Cardiac muscle cell (in vitro differentiated cells and primary cell): ENCODE measurements at regions not wholly inside any gene's neighbourhood (a gene's known extent, or its start where the extent isn't known, plus 50 kb on each side); places are given as distances from the start of the nearest gene placed in this dataset.
"Not testable (repeated sequence)": the region's sequence is repeated elsewhere in the genome, so short reads cannot be mapped to it uniquely, and the experiment has no call there.

Source experiments
- DNase-seq, 2 donors: peaks; one replicate each; pipeline versions ENCODE4 v3.0.0 to v3.0.0-alpha.2; 2010 to 2017; ENCODE audit warnings: low read depth in 1 of 2, low spot score in 1 of 2
- H3K27ac ChIP-seq: fragments of 200-600 bp; sonication (generic); 2 replicates; pipeline ENCODE4 v1.5.1; 2016
- H3K27me3 ChIP-seq: fragments of 200-600 bp; sonication (generic); 2 replicates; pipeline ENCODE4 v1.6.0; 2016; ENCODE audit warnings: control low read depth
- H3K36me3 ChIP-seq: fragments of 200-600 bp; sonication (generic); 2 replicates; pipeline ENCODE4 v1.5.1; 2016; ENCODE audit warnings: control low read depth
- H3K4me1 ChIP-seq: fragments of 200-600 bp; sonication (generic); 2 replicates; pipeline ENCODE4 v1.8.1; 2017; ENCODE audit warnings: low read depth, mild to moderate bottlenecking, mixed run types
- H3K4me3 ChIP-seq: fragments of 200-600 bp; sonication (generic); 2 replicates; pipeline ENCODE4 v1.5.1; 2016; ENCODE audit warnings: mild to moderate bottlenecking
- H3K9me3 ChIP-seq: fragments of 200-600 bp; sonication (generic); 2 replicates; pipeline ENCODE4 v1.5.1; 2017; ENCODE audit warnings: low read depth, mild to moderate bottlenecking, control low read depth
- TF ChIP-seq, protein P1 (sequence below): IDR thresholded peaks from 2 replicates; pipeline ENCODE4 v1.5.1; 2012; ENCODE audit warnings: low read depth, mild to moderate bottlenecking, low read length

DNA sequence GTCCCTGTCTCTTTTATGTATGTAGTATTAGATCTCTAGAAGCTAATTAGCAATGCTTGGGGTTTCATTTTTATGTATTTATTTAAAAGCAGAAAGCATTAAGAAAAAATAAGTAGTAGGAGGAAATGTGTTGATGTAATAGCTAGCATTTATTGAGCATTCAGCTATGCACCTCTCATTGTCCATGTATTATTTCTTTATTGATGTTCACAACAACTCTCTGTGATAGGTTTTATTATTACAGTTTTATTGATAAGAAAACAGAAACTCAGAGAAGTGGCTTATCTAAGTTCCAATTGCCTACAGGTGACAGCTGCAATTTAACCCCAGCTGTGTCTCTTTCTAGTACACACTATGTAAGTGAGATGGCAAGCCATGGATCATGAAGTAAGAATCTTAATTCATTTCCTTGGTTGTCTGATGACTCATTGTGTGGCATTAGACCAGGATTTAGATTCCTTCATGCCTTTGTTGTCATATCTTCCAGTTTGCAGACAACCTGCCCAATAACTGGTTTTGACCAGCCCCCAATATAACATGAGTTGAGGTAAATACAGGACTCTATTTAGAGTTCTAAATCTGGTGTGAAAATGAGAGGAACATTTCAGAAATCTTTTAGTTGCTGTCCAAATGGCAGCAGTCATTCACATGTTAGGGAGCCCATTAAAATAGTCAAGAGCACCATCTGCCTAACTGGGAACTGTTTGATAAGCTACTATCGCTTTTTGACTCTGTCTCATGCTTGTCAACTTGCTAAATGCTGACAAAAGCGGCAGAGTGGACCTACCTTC lies 170.8 kb upstream of the PHACTR1 start:
- DNase-seq = peak in 1 of 2 donors; percentile 85
- Histone ChIP-seq H3K9me3 (no peaks in the 10 kb centered on the region), H3K36me3 (no peaks in the 10 kb centered on the region), H3K4me3 (no peak overlapping the region), H3K4me1 (peaks cover 4% of the 10 kb centered on the region), H3K27ac (no peak overlapping the region), H3K27me3 (no peaks in the 10 kb centered on the region)
- TF ChIP-seq, protein P1, sequence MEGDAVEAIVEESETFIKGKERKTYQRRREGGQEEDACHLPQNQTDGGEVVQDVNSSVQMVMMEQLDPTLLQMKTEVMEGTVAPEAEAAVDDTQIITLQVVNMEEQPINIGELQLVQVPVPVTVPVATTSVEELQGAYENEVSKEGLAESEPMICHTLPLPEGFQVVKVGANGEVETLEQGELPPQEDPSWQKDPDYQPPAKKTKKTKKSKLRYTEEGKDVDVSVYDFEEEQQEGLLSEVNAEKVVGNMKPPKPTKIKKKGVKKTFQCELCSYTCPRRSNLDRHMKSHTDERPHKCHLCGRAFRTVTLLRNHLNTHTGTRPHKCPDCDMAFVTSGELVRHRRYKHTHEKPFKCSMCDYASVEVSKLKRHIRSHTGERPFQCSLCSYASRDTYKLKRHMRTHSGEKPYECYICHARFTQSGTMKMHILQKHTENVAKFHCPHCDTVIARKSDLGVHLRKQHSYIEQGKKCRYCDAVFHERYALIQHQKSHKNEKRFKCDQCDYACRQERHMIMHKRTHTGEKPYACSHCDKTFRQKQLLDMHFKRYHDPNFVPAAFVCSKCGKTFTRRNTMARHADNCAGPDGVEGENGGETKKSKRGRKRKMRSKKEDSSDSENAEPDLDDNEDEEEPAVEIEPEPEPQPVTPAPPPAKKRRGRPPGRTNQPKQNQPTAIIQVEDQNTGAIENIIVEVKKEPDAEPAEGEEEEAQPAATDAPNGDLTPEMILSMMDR = no peak

DNA sequence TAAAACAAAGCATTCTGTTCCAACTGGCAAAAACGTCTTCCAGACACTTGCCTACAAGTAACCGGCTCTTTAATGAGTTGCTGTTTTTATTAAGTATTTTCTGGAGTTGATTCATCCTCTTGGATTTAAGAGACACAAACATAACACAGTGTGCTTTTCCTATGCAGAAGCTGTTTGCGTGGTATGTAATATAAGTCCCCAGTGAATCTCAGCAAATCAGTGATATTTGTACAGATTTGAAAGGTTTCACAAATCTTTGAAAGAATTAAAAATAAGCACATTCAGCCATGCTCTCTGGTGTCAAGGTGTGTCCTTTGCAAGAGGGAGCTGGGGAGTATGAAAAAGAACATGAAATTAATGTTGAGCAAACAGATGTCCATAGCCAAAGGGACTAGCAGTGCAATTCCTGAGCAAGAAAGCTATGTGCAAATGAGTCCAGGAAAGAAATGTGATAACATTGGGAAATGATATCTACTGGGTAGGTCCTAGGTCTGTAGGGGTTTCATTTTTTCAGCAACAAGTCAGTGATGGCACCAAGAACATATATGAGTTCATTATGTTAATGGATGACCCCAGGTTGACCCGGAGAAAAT lies 170.1 kb upstream of the PHACTR1 start:
- no peak overlapping the region for H3K27ac ChIP-seq
- DNase-seq = peak in 1 of 2 donors; percentile 37
- TF ChIP-seq, protein P1 = no peak

DNA sequence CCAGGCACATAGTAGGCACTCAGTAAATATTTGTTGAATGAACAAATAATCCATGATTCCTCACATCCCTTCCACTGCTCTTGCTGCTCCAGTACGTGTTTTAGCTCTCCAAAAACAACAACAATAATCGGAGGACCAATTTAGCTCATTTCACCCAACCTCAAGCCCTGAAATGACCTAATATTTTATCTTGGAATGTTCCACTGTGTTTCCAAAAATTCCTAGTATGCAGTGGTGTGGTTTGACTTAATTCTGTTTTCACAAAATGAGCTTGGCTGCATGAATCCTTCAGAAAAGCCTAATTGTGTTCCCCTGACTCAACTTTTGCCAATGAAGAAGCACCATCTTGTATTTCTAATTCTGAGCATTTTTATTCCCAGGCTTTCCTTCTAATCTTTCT lies 168.0 kb upstream of the PHACTR1 start:
- Histone ChIP-seq H3K4me1 (peaks cover 4% of the 10 kb centered on the region), H3K36me3 (no peaks in the 10 kb centered on the region), H3K9me3 (no peaks in the 10 kb centered on the region), H3K4me3 (no peak overlapping the region), H3K27me3 (no peaks in the 10 kb centered on the region), H3K27ac (no peak overlapping the region)
- peak in 1 of 2 donors; percentile 95 for DNase-seq
- TF ChIP-seq, protein P1 = no peak

More for the DNA sequence above, 170.1 kb upstream of the PHACTR1 start:
- Histone ChIP-seq H3K4me1 (peaks cover 4% of the 10 kb centered on the region), H3K36me3 (no peaks in the 10 kb centered on the region), H3K27me3 (no peaks in the 10 kb centered on the region), H3K9me3 (no peaks in the 10 kb centered on the region), H3K4me3 (no peak overlapping the region)

DNA sequence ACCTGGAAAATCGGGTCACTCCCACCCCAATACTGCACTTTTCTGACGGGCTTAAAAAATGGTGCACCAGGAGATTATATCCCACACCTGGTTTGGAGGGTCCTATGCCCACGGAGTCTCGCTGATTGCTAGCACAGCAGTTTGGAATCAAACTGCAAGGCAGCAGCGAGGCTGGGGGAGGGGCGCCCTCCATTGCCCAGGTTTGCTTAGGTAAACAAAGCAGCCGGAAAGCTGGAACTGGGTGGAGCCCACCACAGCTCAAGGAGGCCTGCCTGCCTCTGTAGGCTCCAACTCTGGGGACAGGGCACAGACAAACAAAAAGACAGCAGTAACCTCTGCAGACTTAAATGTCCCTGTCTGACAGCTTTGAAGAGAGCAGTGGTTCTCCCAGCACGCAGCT lies 167.1 kb upstream of the PHACTR1 start:
- DNase-seq, H3K9me3 ChIP-seq, H3K4me3 ChIP-seq: not testable (repeated sequence)

DNA sequence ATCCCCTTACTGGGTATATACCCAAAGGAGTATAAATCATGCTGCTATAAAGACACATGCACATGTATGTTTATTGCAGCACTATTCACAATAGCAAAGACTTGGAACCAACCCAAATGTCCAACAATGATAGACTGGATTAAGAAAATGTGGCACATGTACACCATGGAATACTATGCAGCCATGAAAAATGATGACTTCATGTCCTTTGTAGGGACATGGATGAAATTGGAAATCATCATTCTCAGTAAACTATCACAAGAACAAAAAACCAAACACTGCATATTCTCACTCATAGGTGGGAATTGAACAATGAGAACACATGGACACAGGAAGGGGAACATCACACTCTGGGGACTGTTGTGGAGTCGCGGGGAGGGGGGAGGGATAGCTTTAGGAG lies 161.7 kb upstream of the PHACTR1 start:
- not testable (repeated sequence) for H3K36me3 ChIP-seq, H3K27ac ChIP-seq, H3K9me3 ChIP-seq, H3K4me3 ChIP-seq, H3K4me1 ChIP-seq, H3K27me3 ChIP-seq, DNase-seq

More for the DNA sequence above, 167.1 kb upstream of the PHACTR1 start:
- H3K4me1 ChIP-seq, H3K27me3 ChIP-seq, H3K27ac ChIP-seq, H3K36me3 ChIP-seq: not testable (repeated sequence)

DNA sequence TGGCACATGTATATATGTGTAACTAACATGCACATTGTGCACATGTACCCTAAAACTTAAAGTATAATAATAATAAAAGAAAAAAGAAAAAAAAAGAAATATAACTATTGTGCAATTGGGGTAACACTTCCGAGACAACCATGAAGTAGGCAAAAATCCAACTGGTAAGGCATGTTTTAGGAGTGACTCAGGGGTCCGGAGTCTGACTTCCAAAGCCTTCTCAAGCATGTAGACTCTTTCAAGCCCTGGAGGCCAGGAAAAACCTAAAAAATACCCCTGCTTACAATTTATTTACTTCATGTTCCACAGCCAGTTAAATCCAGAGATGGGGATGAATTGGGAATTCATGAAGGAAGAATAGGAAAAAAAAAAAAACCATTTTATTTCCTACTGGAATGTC lies 161.3 kb upstream of the PHACTR1 start:
- no peak overlapping the region for H3K4me3 ChIP-seq
- no peak overlapping the region for H3K27ac ChIP-seq
- no peaks in the 10 kb centered on the region for H3K4me1 ChIP-seq
- no peaks in the 10 kb centered on the region for H3K27me3 ChIP-seq
- no peaks in the 10 kb centered on the region for H3K36me3 ChIP-seq
- H3K9me3 ChIP-seq = no peaks in the 10 kb centered on the region
- TF ChIP-seq, protein P1 = no peak
- DNase-seq = peak in 1 of 2 donors; percentile 90
